Tibial artery (tissue), 4 donors: ENCODE measurements at regions not wholly inside any gene's neighbourhood (a gene's known extent, or its start where the extent isn't known, plus 50 kb on each side); places are given as distances from the start of the nearest gene placed in this dataset.

Source experiments
- DNase-seq, 2 donors: peaks; one replicate each; pipeline ENCODE4 v3.0.0-alpha.2; 2019
- H3K27ac ChIP-seq, 2 donors: fragments of 200-600 bp; sonication (generic) in 1 of 2; 1 replicate in 1 of 2; 2 replicates in 1 of 2; pipeline ENCODE4 v1.5.1; 2018 to 2019; ENCODE audit warnings: mild to moderate bottlenecking in 1 of 2
- H3K27me3 ChIP-seq, 2 donors: fragments of 200-600 bp; sonication (generic) in 1 of 2; one replicate each; pipeline versions ENCODE4 v1.5.1 to v1.6.0; 2016 to 2019
- H3K36me3 ChIP-seq, 3 donors: fragments of 200-600 bp; sonication (generic) in 2 of 3; one replicate each; pipeline ENCODE4 v1.5.1; 2016 to 2019; ENCODE audit warnings: mild to moderate bottlenecking in 2 of 3
- H3K4me1 ChIP-seq, 4 donors: fragments of 200-600 bp; sonication (generic) in 2 of 4; 1 replicate in 3 of 4; 2 replicates in 1 of 4; pipeline ENCODE4 v1.5.1; 2016 to 2019
- H3K4me3 ChIP-seq, 2 donors: fragments of 200-600 bp; sonication (generic) in 1 of 2; 1 replicate in 1 of 2; 2 replicates in 1 of 2; pipeline ENCODE4 v1.5.1; 2018 to 2019; ENCODE audit warnings: mild to moderate bottlenecking in 2 of 2
- H3K9me3 ChIP-seq, 3 donors: fragments of 200-600 bp; sonication (generic) in 1 of 3; one replicate each; pipeline ENCODE4 v1.5.1; 2016 to 2019
- CTCF ChIP-seq, 2 experiments: fragments of 200-600 bp in 1 of 2; fragments of 450-650 bp in 1 of 2; IDR thresholded peaks; one replicate each; pipeline ENCODE4 v1.5.1; 2017 to 2019; ENCODE audit warnings: antibody characterized with exemption in 2 of 2, mild to moderate bottlenecking in 1 of 2, moderate library complexity in 1 of 2
- intact Hi-C: fragments of 100-400 bp; cut with DNase I; formaldehyde crosslinking; loops from one replicate; pipeline ENCODE4 v1.15.0; 2023; ENCODE audit warnings: low total_unique reads

- Histone ChIP-seq H3K36me3 (no peaks in the 10 kb centered on the region), H3K27me3 (no peaks in the 10 kb centered on the region), H3K9me3 (no peaks in the 10 kb centered on the region), H3K27ac (no peak overlapping the region), H3K4me3 (no peak overlapping the region), H3K4me1 (no peaks in the 10 kb centered on the region)
- TF ChIP-seq CTCF (IDR thresholded peaks at IDR 0.05): no peak
- intact Hi-C loops: no loop called here
- DNase-seq: no peak
Measured at GRCh38 chr12:65525491-65526141, 247.1 kb downstream of the MSRB3 start.

- H3K27me3 ChIP-seq: no peaks in the 10 kb centered on the region
- no peak for TF ChIP-seq CTCF (IDR thresholded peaks at IDR 0.05)
- no peak overlapping the region for H3K4me3 ChIP-seq
- DNase-seq: no peak
- no peaks in the 10 kb centered on the region for H3K36me3 ChIP-seq
- no peaks in the 10 kb centered on the region for H3K9me3 ChIP-seq
- H3K27ac ChIP-seq: no peak overlapping the region
- H3K4me1 ChIP-seq: peaks cover 0 to under 1% (median 0%) of the 10 kb centered on the region in 4 donors
- intact Hi-C loops: no loop called here
Measured at GRCh38 chr12:65526311-65526710, 247.8 kb downstream of the MSRB3 start.

GRCh38 chr12:65528127-65528526 is 249.6 kb downstream of the MSRB3 start:
- Histone ChIP-seq H3K27ac (no peak overlapping the region), H3K36me3 (no peaks in the 10 kb centered on the region), H3K27me3 (no peaks in the 10 kb centered on the region), H3K9me3 (no peaks in the 10 kb centered on the region), H3K4me1 (peaks cover 0 to 19% (median 9%) of the 10 kb centered on the region in 4 donors), H3K4me3 (no peak overlapping the region)
- no peak for TF ChIP-seq CTCF (IDR thresholded peaks at IDR 0.05)
- intact Hi-C loops: no loop called here
- no peak for DNase-seq

- Histone ChIP-seq H3K36me3 (no peaks in the 10 kb centered on the region), H3K27me3 (no peaks in the 10 kb centered on the region), H3K4me3 (no peak overlapping the region), H3K9me3 (no peaks in the 10 kb centered on the region), H3K4me1 (peaks cover 0 to 28% (median 19%) of the 10 kb centered on the region in 4 donors), H3K27ac (no peak overlapping the region)
- TF ChIP-seq CTCF (IDR thresholded peaks at IDR 0.05): no peak
- intact Hi-C loops: no loop called here
- no peak for DNase-seq
Measured at GRCh38 chr12:65529106-65529505, 250.6 kb downstream of the MSRB3 start.

GRCh38 chr12:65529771-65530435 is 251.4 kb downstream of the MSRB3 start:
- H3K36me3 ChIP-seq: no peaks in the 10 kb centered on the region
- intact Hi-C loops: no loop called here
- no peak for DNase-seq
- peaks cover 0 to 35% (median 20%) of the 10 kb centered on the region in 4 donors for H3K4me1 ChIP-seq
- no peaks in the 10 kb centered on the region for H3K27me3 ChIP-seq
- no peak overlapping the region for H3K4me3 ChIP-seq
- no peaks in the 10 kb centered on the region for H3K9me3 ChIP-seq
- H3K27ac ChIP-seq: no peak overlapping the region
- TF ChIP-seq CTCF (IDR thresholded peaks at IDR 0.05): no peak
